ENCODE measurements at regions not wholly inside any gene's neighbourhood (a gene's known extent, or its start where the extent isn't known, plus 50 kb on each side); places are given as distances from the start of the nearest gene placed in this dataset.

DNA sequence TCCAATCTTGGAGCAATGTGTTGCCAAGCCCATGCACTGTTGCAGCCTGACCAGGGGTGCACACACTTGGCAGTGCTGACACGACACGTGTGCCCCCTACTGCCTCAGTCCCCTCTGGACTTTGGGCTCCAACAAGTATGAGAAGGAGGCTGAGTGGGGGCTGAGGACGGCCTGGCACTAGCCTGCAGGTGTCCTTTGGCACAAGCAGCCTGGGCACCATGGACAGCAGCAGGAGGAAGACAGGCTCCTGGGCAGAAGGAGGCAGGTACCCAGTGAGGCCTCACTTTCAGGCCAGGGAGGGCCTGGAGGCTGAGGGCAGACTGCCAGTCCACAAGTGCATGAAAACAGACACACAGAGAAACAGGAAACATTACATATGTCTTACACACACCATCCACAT lies 1702.9 kb upstream of the B3GALT2 start:
- Histone ChIP-seq H3K9me3 (ENCODE audit: insufficient read depth, low read length, severe bottlenecking) (peaks cover 4% of the 10 kb centered on the region), H4K20me1 (ENCODE audit: insufficient read depth, low read length) (no peaks in the 10 kb centered on the region), H3K36me3 (ENCODE audit: insufficient read depth, low read length) (no peaks in the 10 kb centered on the region), H3K27me3 (ENCODE audit: insufficient read depth, low read length, poor library complexity) (no peaks in the 10 kb centered on the region), H3K4me2 (ENCODE audit: insufficient read depth, low read length) (no peak overlapping the region), H3K27ac (ENCODE audit: low read length) (no peak overlapping the region), H3K4me3 (ENCODE audit: low read depth in 1 of 2, low read length in 2 of 2) (no peak overlapping the region), H3K79me2 (ENCODE audit: insufficient read depth, low read length) (no peaks in the 10 kb centered on the region), H3K9ac (ENCODE audit: low read depth, low read length) (no peak overlapping the region), H3K4me1 (ENCODE audit: insufficient read depth, low read length) (no peaks in the 10 kb centered on the region), H2AFZ (ENCODE audit: low read depth, low read length) (no peak overlapping the region)
- no peak for TF ChIP-seq EZH2 (IDR thresholded peaks at IDR 0.05; ENCODE audit: borderline replicate concordance, low read depth, low read length, severe bottlenecking)
- TF ChIP-seq, protein P1, sequence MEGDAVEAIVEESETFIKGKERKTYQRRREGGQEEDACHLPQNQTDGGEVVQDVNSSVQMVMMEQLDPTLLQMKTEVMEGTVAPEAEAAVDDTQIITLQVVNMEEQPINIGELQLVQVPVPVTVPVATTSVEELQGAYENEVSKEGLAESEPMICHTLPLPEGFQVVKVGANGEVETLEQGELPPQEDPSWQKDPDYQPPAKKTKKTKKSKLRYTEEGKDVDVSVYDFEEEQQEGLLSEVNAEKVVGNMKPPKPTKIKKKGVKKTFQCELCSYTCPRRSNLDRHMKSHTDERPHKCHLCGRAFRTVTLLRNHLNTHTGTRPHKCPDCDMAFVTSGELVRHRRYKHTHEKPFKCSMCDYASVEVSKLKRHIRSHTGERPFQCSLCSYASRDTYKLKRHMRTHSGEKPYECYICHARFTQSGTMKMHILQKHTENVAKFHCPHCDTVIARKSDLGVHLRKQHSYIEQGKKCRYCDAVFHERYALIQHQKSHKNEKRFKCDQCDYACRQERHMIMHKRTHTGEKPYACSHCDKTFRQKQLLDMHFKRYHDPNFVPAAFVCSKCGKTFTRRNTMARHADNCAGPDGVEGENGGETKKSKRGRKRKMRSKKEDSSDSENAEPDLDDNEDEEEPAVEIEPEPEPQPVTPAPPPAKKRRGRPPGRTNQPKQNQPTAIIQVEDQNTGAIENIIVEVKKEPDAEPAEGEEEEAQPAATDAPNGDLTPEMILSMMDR (IDR thresholded peaks at IDR 0.05; ENCODE audit: borderline replicate concordance, extremely low read depth, low read length, poor library complexity, severe bottlenecking) = no peak
- DNase-seq (no peak), ATAC-seq (ENCODE audit: insufficient read depth, low read depth) (no peak)

DNA sequence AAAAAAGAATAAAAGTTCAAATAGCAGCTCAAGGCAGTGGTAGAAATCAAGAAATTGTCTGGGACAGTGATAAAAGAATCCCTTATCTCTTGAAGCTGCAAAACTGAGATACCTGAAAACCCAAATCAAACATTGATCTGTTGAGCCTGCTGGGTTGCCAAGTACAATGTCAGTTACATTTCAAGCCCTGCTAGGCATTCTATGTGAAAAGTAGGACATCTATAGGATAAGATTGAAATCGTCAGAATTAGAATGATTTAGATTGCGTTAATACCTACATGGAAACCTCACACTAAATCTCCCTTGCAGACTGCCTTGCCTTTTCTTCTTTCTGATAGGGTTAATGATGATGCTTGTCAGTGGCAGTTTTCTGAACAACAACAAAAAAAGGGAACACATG lies 1684.4 kb upstream of the B3GALT2 start:
- Histone ChIP-seq H3K4me3 (ENCODE audit: low read depth in 1 of 2, low read length in 2 of 2) (no peak overlapping the region), H3K4me2 (ENCODE audit: insufficient read depth, low read length) (no peak overlapping the region), H3K27me3 (ENCODE audit: insufficient read depth, low read length, poor library complexity) (no peaks in the 10 kb centered on the region), H2AFZ (ENCODE audit: low read depth, low read length) (no peak overlapping the region), H3K9ac (ENCODE audit: low read depth, low read length) (no peak overlapping the region), H3K27ac (ENCODE audit: low read length) (no peak overlapping the region), H3K79me2 (ENCODE audit: insufficient read depth, low read length) (no peaks in the 10 kb centered on the region), H3K4me1 (ENCODE audit: insufficient read depth, low read length) (no peaks in the 10 kb centered on the region), H3K36me3 (ENCODE audit: insufficient read depth, low read length) (no peaks in the 10 kb centered on the region), H3K9me3 (ENCODE audit: insufficient read depth, low read length, severe bottlenecking) (no peaks in the 10 kb centered on the region), H4K20me1 (ENCODE audit: insufficient read depth, low read length) (no peaks in the 10 kb centered on the region)
- no peak for ATAC-seq (ENCODE audit: insufficient read depth, low read depth)
- no peak for DNase-seq
- TF ChIP-seq EZH2 (IDR thresholded peaks at IDR 0.05; ENCODE audit: borderline replicate concordance, low read depth, low read length, severe bottlenecking) = no peak
- TF ChIP-seq, protein P1 (IDR thresholded peaks at IDR 0.05; ENCODE audit: borderline replicate concordance, extremely low read depth, low read length, poor library complexity, severe bottlenecking) = no peak

DNA sequence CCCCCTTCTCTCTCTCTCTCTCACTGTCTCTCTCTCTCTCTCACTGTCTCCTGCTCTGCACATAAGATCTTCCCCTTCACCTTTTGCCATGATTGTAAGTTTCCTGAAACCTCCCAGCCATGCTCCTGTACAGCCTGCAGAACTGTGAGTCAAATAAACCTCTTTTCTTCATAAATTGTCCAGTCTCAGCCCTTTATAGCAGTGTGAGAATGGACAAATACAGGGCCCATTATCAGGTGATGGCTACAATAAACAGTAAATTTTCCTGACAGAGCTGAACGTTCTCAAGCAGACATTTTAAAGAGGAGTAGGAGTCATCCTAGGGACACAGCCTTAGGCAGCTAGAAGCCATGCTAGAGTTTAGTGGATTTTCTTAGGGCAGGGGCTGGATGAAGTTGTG lies 1679.7 kb upstream of the B3GALT2 start:
- Histone ChIP-seq H3K4me3 (ENCODE audit: low read depth in 1 of 2, low read length in 2 of 2) (no peak overlapping the region), H3K36me3 (ENCODE audit: insufficient read depth, low read length) (no peaks in the 10 kb centered on the region), H3K27me3 (ENCODE audit: insufficient read depth, low read length, poor library complexity) (no peaks in the 10 kb centered on the region), H3K4me2 (ENCODE audit: insufficient read depth, low read length) (no peak overlapping the region), H3K9me3 (ENCODE audit: insufficient read depth, low read length, severe bottlenecking) (no peaks in the 10 kb centered on the region), H2AFZ (ENCODE audit: low read depth, low read length) (no peak overlapping the region), H3K9ac (ENCODE audit: low read depth, low read length) (no peak overlapping the region), H3K79me2 (ENCODE audit: insufficient read depth, low read length) (no peaks in the 10 kb centered on the region), H3K27ac (ENCODE audit: low read length) (no peak overlapping the region), H3K4me1 (ENCODE audit: insufficient read depth, low read length) (no peaks in the 10 kb centered on the region), H4K20me1 (ENCODE audit: insufficient read depth, low read length) (no peaks in the 10 kb centered on the region)
- no peak for ATAC-seq (ENCODE audit: insufficient read depth, low read depth)
- DNase-seq = no peak
- TF ChIP-seq EZH2 (IDR thresholded peaks at IDR 0.05; ENCODE audit: borderline replicate concordance, low read depth, low read length, severe bottlenecking) = no peak
- TF ChIP-seq, protein P1 (IDR thresholded peaks at IDR 0.05; ENCODE audit: borderline replicate concordance, extremely low read depth, low read length, poor library complexity, severe bottlenecking) = no peak

DNA sequence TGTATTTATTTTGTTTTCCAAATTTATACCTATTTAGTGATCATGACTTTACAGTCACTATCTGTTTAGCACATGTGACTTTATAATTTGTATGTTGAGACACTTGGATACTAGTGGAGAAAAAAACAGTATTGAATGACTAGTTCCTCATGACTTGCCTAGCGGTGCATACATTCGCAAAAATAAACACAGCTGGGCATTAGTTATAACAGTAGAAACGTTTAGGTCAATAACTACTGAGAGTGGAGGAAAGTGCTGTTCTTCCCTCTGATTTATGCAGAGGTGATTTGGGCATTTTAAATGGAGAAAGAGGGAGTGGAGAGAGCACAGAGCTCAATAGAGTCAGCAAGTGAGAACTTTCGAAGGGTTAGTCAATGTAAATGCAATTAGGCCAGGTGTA lies 1679.0 kb upstream of the B3GALT2 start:
- Histone ChIP-seq H3K27me3 (ENCODE audit: insufficient read depth, low read length, poor library complexity) (no peaks in the 10 kb centered on the region), H2AFZ (ENCODE audit: low read depth, low read length) (no peak overlapping the region), H3K36me3 (ENCODE audit: insufficient read depth, low read length) (no peaks in the 10 kb centered on the region), H3K9ac (ENCODE audit: low read depth, low read length) (no peak overlapping the region), H3K4me1 (ENCODE audit: insufficient read depth, low read length) (no peaks in the 10 kb centered on the region), H3K4me2 (ENCODE audit: insufficient read depth, low read length) (no peak overlapping the region), H3K4me3 (ENCODE audit: low read depth in 1 of 2, low read length in 2 of 2) (no peak overlapping the region), H4K20me1 (ENCODE audit: insufficient read depth, low read length) (no peaks in the 10 kb centered on the region), H3K9me3 (ENCODE audit: insufficient read depth, low read length, severe bottlenecking) (no peaks in the 10 kb centered on the region), H3K27ac (ENCODE audit: low read length) (no peak overlapping the region), H3K79me2 (ENCODE audit: insufficient read depth, low read length) (no peaks in the 10 kb centered on the region)
- no peak for TF ChIP-seq EZH2 (IDR thresholded peaks at IDR 0.05; ENCODE audit: borderline replicate concordance, low read depth, low read length, severe bottlenecking)
- TF ChIP-seq, protein P1 (IDR thresholded peaks at IDR 0.05; ENCODE audit: borderline replicate concordance, extremely low read depth, low read length, poor library complexity, severe bottlenecking) = no peak
- ATAC-seq (ENCODE audit: insufficient read depth, low read depth) (no peak), DNase-seq (no peak)
